Fibroblast of the conjunctiva (primary cell): ENCODE measurements at regions not wholly inside any gene's neighbourhood (a gene's known extent, or its start where the extent isn't known, plus 50 kb on each side); places are given as distances from the start of the nearest gene placed in this dataset.

Experiments
- DNase-seq: peaks from one replicate; pipeline ENCODE4 v3.0.0-alpha.2; 2010; ENCODE audit warnings: low read depth

GRCh38 chr5:54367844-54368243 is 57.5 kb upstream of the ARL15 start:
- DNase-seq, result no peak

GRCh38 chr5:54366707-54367106 is 56.3 kb upstream of the ARL15 start:
- DNase-seq, result no peak

- DNase-seq, result no peak
Measured at GRCh38 chr5:54363669-54364068, 53.3 kb upstream of the ARL15 start.

- no peak for DNase-seq
Measured at GRCh38 chr5:54362992-54363625, 52.7 kb upstream of the ARL15 start.

GRCh38 chr5:54362434-54362833 is 52.1 kb upstream of the ARL15 start:
- DNase-seq, result no peak

GRCh38 chr5:54361691-54362411 is 51.5 kb upstream of the ARL15 start:
- DNase-seq, result peak; percentile 68

GRCh38 chr5:54360925-54361662 is 50.7 kb upstream of the ARL15 start:
- DNase-seq, result no peak
